HL-60 (cell line): ENCODE measurements at regions not wholly inside any gene's neighbourhood (a gene's known extent, or its start where the extent isn't known, plus 50 kb on each side); places are given as distances from the start of the nearest gene placed in this dataset.

Source experiments
- DNase-seq, 2 experiments: peaks; one replicate each; pipeline ENCODE4 v3.0.0-alpha.2; 2010 to 2020; ENCODE audit warnings: low read depth in 1 of 2, low spot score in 1 of 2
- H3K27ac ChIP-seq: fragments of 250-450 bp; sonication (Bioruptor Pico); replicated peaks from 2 replicates; pipeline ENCODE4 v1.5.1; 2020; ENCODE audit warnings: mild to moderate bottlenecking, moderate library complexity
- H3K27me3 ChIP-seq: fragments of 250-450 bp; sonication (Bioruptor Pico); 2 replicates; pipeline ENCODE4 v1.5.1; 2021; ENCODE audit warnings: mild to moderate bottlenecking, moderate library complexity; ENCODE audit not compliant: insufficient read depth, poor library complexity, severe bottlenecking
- H3K4me3 ChIP-seq: replicated peaks from 2 replicates; pipeline ENCODE4 v1.5.1; 2011; ENCODE audit warnings: mild to moderate bottlenecking, control low read depth, low read length; ENCODE audit not compliant: insufficient read depth
- GABPA ChIP-seq: IDR thresholded peaks from 2 replicates; pipeline ENCODE4 v1.6.1; 2012; ENCODE audit warnings: low read depth
- POLR2AphosphoS5 ChIP-seq: IDR thresholded peaks from 2 replicates; pipeline ENCODE4 v1.6.1; 2012; ENCODE audit warnings: low read depth
- SPI1 ChIP-seq: IDR thresholded peaks from 2 replicates; pipeline ENCODE4 v1.6.1; 2012; ENCODE audit warnings: low read depth, mild to moderate bottlenecking, borderline replicate concordance
- TF ChIP-seq, protein P1 (sequence below): IDR thresholded peaks from 2 replicates; pipeline ENCODE4 v1.6.1; 2012; ENCODE audit warnings: low read depth; ENCODE audit not compliant: insufficient replicate concordance
- TF ChIP-seq, protein P2 (sequence below): IDR thresholded peaks from one replicate; pipeline ENCODE4 v1.5.1; 2011; ENCODE audit warnings: low read length, control low read depth, inconsistent platforms; ENCODE audit not compliant: insufficient read depth

DNA sequence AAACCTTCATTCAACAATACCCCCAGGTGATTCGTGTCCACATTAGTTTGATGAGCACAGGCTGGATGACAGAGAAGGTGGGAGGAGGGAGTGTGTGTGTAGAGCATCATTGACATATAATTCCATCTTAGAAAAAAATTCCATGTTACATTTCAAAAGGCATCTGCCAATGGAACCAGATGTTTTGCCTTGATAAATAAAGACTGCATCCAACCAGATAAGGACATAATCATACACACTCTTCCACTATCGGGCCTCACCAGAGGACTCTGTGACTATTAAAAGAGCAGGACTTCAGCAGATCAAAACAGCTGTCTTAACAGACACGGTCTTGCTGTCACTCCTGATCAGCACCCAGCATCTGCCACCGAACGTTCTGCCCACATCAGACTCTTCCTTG, 96.4 kb upstream of the SPIN1 start:
- Histone ChIP-seq H3K27ac (no peak overlapping the region), H3K27me3 (no peaks in the 10 kb centered on the region), H3K4me3 (no peak overlapping the region)
- TF ChIP-seq SPI1 (no peak), POLR2AphosphoS5 (no peak), GABPA (no peak)
- TF ChIP-seq, protein P1, sequence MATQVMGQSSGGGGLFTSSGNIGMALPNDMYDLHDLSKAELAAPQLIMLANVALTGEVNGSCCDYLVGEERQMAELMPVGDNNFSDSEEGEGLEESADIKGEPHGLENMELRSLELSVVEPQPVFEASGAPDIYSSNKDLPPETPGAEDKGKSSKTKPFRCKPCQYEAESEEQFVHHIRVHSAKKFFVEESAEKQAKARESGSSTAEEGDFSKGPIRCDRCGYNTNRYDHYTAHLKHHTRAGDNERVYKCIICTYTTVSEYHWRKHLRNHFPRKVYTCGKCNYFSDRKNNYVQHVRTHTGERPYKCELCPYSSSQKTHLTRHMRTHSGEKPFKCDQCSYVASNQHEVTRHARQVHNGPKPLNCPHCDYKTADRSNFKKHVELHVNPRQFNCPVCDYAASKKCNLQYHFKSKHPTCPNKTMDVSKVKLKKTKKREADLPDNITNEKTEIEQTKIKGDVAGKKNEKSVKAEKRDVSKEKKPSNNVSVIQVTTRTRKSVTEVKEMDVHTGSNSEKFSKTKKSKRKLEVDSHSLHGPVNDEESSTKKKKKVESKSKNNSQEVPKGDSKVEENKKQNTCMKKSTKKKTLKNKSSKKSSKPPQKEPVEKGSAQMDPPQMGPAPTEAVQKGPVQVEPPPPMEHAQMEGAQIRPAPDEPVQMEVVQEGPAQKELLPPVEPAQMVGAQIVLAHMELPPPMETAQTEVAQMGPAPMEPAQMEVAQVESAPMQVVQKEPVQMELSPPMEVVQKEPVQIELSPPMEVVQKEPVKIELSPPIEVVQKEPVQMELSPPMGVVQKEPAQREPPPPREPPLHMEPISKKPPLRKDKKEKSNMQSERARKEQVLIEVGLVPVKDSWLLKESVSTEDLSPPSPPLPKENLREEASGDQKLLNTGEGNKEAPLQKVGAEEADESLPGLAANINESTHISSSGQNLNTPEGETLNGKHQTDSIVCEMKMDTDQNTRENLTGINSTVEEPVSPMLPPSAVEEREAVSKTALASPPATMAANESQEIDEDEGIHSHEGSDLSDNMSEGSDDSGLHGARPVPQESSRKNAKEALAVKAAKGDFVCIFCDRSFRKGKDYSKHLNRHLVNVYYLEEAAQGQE, result no peak
- TF ChIP-seq, protein P2, sequence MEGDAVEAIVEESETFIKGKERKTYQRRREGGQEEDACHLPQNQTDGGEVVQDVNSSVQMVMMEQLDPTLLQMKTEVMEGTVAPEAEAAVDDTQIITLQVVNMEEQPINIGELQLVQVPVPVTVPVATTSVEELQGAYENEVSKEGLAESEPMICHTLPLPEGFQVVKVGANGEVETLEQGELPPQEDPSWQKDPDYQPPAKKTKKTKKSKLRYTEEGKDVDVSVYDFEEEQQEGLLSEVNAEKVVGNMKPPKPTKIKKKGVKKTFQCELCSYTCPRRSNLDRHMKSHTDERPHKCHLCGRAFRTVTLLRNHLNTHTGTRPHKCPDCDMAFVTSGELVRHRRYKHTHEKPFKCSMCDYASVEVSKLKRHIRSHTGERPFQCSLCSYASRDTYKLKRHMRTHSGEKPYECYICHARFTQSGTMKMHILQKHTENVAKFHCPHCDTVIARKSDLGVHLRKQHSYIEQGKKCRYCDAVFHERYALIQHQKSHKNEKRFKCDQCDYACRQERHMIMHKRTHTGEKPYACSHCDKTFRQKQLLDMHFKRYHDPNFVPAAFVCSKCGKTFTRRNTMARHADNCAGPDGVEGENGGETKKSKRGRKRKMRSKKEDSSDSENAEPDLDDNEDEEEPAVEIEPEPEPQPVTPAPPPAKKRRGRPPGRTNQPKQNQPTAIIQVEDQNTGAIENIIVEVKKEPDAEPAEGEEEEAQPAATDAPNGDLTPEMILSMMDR, result no peak
- DNase-seq, result no peak

DNA sequence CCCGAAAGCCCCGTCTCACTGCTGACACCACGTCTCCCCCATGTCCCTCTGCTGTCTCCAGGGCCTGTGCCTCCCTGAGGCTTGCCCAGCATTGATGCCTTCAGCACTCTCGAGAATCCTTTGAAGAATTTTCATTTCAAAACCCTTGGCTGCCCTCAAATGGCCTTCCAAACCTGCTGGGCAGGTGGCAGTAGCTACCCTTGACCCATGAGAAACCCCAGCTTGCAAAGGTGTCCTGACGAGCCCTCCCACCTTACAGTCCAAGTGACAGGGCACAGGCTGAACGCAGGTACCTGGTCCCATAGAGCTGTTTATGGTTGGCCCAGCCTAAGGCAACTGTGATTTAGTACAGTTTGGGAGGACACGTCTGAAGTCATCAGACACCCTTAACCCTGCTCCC, 97.2 kb upstream of the SPIN1 start:
- no peak for TF ChIP-seq GABPA
- TF ChIP-seq POLR2AphosphoS5, result no peak
- TF ChIP-seq, protein P1, result no peak
- H3K27me3 ChIP-seq, result no peaks in the 10 kb centered on the region
- DNase-seq, result no peak
- no peak overlapping the region for H3K27ac ChIP-seq
- no peak overlapping the region for H3K4me3 ChIP-seq

DNA sequence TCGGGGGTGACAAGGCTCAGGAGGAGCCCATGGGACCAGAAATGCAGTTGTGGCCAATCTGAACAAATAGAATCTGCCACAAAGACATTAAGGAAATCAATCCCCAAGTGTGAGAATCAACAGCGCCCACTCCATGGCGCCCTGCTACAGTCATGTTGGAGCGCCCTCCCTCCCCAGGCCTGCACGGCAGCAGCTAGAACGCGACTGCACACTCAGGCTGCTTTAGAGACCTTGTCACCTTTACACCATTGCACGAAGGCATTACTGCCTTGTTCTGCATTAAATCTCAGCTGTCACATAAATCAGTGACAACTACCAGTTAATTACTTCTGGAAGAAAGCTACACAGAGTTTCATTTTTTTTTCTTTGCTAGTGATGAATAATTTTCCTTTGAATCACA, 98.7 kb upstream of the SPIN1 start:
- TF ChIP-seq, protein P2, result no peak
- TF ChIP-seq, protein P1, result no peak
- TF ChIP-seq SPI1 (no peak), POLR2AphosphoS5 (no peak), GABPA (no peak)
- Histone ChIP-seq H3K27me3 (no peaks in the 10 kb centered on the region), H3K4me3 (no peak overlapping the region), H3K27ac (no peak overlapping the region)
- DNase-seq, result no peak

DNA sequence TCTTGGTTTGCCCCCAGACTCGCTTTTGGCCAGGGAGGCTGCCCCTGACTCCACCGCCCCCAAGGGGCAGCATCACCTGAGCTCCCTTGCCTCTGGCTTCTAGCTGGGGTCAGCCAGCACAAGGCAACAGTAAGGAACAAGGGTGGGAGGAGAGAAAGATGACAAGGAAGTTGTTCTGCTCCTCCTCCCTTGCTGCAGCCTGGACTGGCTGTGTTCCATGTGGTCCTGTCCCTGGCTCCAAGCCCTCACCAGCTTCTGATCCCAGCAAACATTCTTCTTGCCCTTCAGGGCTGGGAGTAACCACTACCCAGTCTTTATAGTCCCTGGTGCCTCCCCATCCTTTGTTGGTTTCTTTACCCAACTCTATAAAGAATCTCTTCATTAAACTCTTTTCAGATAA, 100.3 kb upstream of the SPIN1 start:
- TF ChIP-seq, protein P2, result no peak
- TF ChIP-seq POLR2AphosphoS5, result no peak
- TF ChIP-seq SPI1, result no peak
- TF ChIP-seq, protein P1, result no peak
- TF ChIP-seq GABPA, result no peak
- H3K27me3 ChIP-seq, result no peaks in the 10 kb centered on the region
- H3K4me3 ChIP-seq, result no peak overlapping the region
- no peak overlapping the region for H3K27ac ChIP-seq
- no peak for DNase-seq
